Coronary artery (tissue), 2 donors: ENCODE measurements at regions not wholly inside any gene's neighbourhood (a gene's known extent, or its start where the extent isn't known, plus 50 kb on each side); places are given as distances from the start of the nearest gene placed in this dataset.

Source experiments
- DNase-seq: peaks from one replicate; pipeline ENCODE4 v3.0.0-alpha.2; 2017; ENCODE audit warnings: low spot score
- H3K27ac ChIP-seq, 2 donors: fragments of 200-600 bp; sonication (generic); one replicate each; pipeline ENCODE4 v1.5.1; 2016 to 2019
- H3K4me3 ChIP-seq: fragments of 200-600 bp; sonication (generic); 2 replicates; pipeline ENCODE4 v1.5.1; 2016; ENCODE audit warnings: mild to moderate bottlenecking, moderate library complexity
- CTCF ChIP-seq: fragments of 200-600 bp; sonication (generic); IDR thresholded peaks from one replicate; pipeline ENCODE4 v1.5.1; 2019; ENCODE audit warnings: antibody characterized with exemption

GRCh38 chrX:131789664-131790063 lies 233.4 kb upstream of the STK26 start:
- no peak overlapping the region for H3K4me3 ChIP-seq
- H3K27ac ChIP-seq = no peak overlapping the region
- TF ChIP-seq CTCF = no peak
- DNase-seq = no peak

GRCh38 chrX:131791608-131792355 lies 231.3 kb upstream of the STK26 start:
- no peak for DNase-seq
- TF ChIP-seq CTCF = no peak
- Histone ChIP-seq H3K27ac (no peak overlapping the region), H3K4me3 (peak overlapping the region; percentile 67)

GRCh38 chrX:131792356-131792749 lies 230.7 kb upstream of the STK26 start:
- no peak for TF ChIP-seq CTCF
- Histone ChIP-seq H3K4me3 (peak overlapping the region; percentile 67), H3K27ac (peak overlapping the region; percentile 45 to 89)
- DNase-seq = peak; percentile 93

GRCh38 chrX:131792789-131793462 lies 230.2 kb upstream of the STK26 start:
- Histone ChIP-seq H3K4me3 (peak overlapping the region; percentile 67), H3K27ac (peak overlapping the region; percentile 45 to 89)
- DNase-seq = peak; percentile 89
- no peak for TF ChIP-seq CTCF

GRCh38 chrX:131795442-131796229 lies 227.5 kb upstream of the STK26 start:
- no peak for TF ChIP-seq CTCF
- no peak for DNase-seq
- Histone ChIP-seq H3K4me3 (no peak overlapping the region), H3K27ac (no peak overlapping the region)

GRCh38 chrX:131801066-131801465 lies 222.0 kb upstream of the STK26 start:
- no peak overlapping the region for H3K27ac ChIP-seq
- H3K4me3 ChIP-seq = no peak overlapping the region
- no peak for TF ChIP-seq CTCF
- DNase-seq = no peak
